ENCODE measurements at regions not wholly inside any gene's neighbourhood (a gene's known extent, or its start where the extent isn't known, plus 50 kb on each side); places are given as distances from the start of the nearest gene placed in this dataset.

DNA sequence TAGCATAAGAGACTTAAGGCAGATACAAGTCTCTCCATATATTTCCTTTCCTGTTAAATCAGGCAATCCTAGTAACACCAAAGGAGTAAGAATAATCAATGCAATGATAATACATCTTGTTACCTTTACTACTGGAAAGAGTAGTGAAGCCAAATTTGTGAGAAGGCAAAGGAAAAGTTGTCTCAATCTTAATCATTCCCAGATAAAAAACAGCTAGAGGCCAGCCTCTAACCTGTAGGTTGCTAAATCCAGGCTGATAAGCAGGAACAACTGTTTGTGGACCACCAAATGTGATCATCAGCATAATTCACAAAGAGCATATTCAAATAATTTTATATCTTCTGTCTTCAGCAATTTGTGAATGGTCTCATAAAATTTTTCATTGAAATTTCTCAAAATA, 189.2 kb upstream of the ADGRB3 start:
- Histone ChIP-seq H3K36me3 (ENCODE audit: control insufficient read depth, insufficient read depth, low read length) (no peaks in the 10 kb centered on the region), H3K4me3 (replicated peaks; ENCODE audit: low read depth, low read length) (no peak overlapping the region), H3K27me3 (replicated peaks; ENCODE audit: control insufficient read depth, insufficient read depth, low read length) (no peaks in the 10 kb centered on the region)
- DNase-seq (ENCODE audit: extremely low read depth, insufficient read length) = no peak
- TF ChIP-seq, protein P1, sequence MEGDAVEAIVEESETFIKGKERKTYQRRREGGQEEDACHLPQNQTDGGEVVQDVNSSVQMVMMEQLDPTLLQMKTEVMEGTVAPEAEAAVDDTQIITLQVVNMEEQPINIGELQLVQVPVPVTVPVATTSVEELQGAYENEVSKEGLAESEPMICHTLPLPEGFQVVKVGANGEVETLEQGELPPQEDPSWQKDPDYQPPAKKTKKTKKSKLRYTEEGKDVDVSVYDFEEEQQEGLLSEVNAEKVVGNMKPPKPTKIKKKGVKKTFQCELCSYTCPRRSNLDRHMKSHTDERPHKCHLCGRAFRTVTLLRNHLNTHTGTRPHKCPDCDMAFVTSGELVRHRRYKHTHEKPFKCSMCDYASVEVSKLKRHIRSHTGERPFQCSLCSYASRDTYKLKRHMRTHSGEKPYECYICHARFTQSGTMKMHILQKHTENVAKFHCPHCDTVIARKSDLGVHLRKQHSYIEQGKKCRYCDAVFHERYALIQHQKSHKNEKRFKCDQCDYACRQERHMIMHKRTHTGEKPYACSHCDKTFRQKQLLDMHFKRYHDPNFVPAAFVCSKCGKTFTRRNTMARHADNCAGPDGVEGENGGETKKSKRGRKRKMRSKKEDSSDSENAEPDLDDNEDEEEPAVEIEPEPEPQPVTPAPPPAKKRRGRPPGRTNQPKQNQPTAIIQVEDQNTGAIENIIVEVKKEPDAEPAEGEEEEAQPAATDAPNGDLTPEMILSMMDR (IDR thresholded peaks at IDR 0.05; ENCODE audit: insufficient read depth, low read length, poor library complexity, severe bottlenecking) = no peak

DNA sequence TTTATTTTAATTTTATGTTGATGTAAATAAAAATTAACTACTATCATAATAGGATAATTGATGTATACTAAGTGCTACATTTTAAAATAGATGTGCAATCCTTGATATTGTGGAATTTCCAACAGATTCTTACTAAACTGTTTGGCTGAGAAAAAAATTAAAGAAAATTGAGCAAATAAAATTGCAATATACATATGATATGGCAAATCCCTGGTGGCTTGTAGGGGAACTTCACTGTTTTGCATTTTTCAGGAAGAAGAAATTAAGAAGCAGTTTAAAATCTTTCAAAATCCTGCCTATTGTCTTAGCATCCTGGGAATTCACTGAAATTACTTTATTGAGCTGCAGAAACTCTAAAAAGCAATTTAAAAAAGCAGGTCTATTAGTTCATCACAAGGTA, 191.4 kb upstream of the ADGRB3 start:
- Histone ChIP-seq H3K36me3 (ENCODE audit: control insufficient read depth, insufficient read depth, low read length) (no peaks in the 10 kb centered on the region), H3K4me3 (replicated peaks; ENCODE audit: low read depth, low read length) (no peak overlapping the region), H3K27me3 (replicated peaks; ENCODE audit: control insufficient read depth, insufficient read depth, low read length) (no peaks in the 10 kb centered on the region)
- TF ChIP-seq, protein P1 (IDR thresholded peaks at IDR 0.05; ENCODE audit: insufficient read depth, low read length, poor library complexity, severe bottlenecking) = no peak
- DNase-seq (ENCODE audit: extremely low read depth, insufficient read length) = no peak

DNA sequence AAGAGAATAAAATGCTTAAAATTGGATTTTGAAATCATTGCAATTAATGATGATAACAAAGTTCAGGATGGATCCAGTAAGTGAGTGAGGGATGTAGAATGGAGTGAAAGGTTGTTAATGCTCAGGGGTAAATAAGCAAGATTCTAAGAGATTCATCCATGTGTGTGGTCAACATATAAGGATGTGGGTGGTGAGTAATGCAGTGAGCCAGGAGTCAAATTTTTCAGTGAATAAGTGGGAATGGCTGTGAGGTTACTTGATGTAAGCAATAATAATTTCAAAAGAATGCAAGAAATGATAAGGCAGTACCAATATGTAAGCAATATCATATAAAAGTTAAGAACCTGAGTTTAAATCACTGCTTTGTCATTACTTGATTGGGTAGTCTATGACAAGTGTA, 207.5 kb upstream of the ADGRB3 start:
- no peaks in the 10 kb centered on the region for H3K27me3 ChIP-seq (replicated peaks; ENCODE audit: control insufficient read depth, insufficient read depth, low read length)
- TF ChIP-seq, protein P1 (IDR thresholded peaks at IDR 0.05; ENCODE audit: insufficient read depth, low read length, poor library complexity, severe bottlenecking) = no peak
- no peak overlapping the region for H3K4me3 ChIP-seq (replicated peaks; ENCODE audit: low read depth, low read length)
- H3K36me3 ChIP-seq (ENCODE audit: control insufficient read depth, insufficient read depth, low read length) = no peaks in the 10 kb centered on the region
- DNase-seq (ENCODE audit: extremely low read depth, insufficient read length) = no peak

DNA sequence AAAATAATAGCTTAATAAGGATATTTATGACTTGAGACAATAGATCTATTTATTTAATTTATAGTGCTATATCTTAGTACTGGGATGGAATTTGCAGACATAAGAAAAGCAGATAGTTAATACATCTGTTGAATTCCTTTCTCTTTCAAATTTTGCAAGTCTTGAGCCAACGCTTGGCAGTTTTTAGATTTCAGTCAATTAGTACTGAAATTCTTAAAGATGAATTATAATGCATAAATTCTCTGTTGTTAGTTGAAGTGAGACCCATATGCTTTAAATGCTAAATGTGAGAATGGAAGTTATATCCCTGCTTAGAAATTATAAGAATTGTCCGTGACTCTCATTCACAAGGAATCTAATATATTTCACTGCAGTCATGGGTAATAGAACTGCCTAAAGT, 225.1 kb upstream of the ADGRB3 start:
- no peaks in the 10 kb centered on the region for H3K36me3 ChIP-seq (ENCODE audit: control insufficient read depth, insufficient read depth, low read length)
- DNase-seq (ENCODE audit: extremely low read depth, insufficient read length) = no peak

DNA sequence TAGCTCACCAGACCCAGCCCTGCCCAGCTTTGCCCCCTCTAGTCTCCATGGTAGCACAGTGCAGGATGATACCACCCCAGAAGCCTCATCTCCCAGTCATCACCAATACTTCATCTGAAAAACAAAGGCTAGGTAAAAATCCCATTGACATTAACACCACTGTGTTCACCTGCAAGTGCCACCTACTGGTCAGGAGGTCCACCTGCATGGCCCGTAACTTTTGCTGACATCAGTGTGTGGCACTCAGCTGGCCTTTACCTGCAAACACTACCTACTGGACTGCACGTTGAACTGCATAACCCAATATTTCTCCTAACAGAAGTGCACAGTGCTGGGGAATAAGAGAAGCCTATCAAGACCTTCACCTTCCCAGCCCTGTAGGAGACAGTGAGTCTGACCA, 234.7 kb upstream of the ADGRB3 start:
- no peak for DNase-seq (ENCODE audit: extremely low read depth, insufficient read length)

More for the DNA sequence above, 225.1 kb upstream of the ADGRB3 start:
- Histone ChIP-seq H3K27me3 (replicated peaks; ENCODE audit: control insufficient read depth, insufficient read depth, low read length) (no peaks in the 10 kb centered on the region), H3K4me3 (replicated peaks; ENCODE audit: low read depth, low read length) (no peak overlapping the region)
- TF ChIP-seq, protein P1 (IDR thresholded peaks at IDR 0.05; ENCODE audit: insufficient read depth, low read length, poor library complexity, severe bottlenecking) = no peak

More for the DNA sequence above, 234.7 kb upstream of the ADGRB3 start:
- TF ChIP-seq, protein P1 (IDR thresholded peaks at IDR 0.05; ENCODE audit: insufficient read depth, low read length, poor library complexity, severe bottlenecking) = peak; percentile 18
- Histone ChIP-seq H3K36me3 (ENCODE audit: control insufficient read depth, insufficient read depth, low read length) (no peaks in the 10 kb centered on the region), H3K27me3 (replicated peaks; ENCODE audit: control insufficient read depth, insufficient read depth, low read length) (no peaks in the 10 kb centered on the region), H3K4me3 (replicated peaks; ENCODE audit: low read depth, low read length) (no peak overlapping the region)
